ENCODE measurements at regions not wholly inside any gene's neighbourhood (a gene's known extent, or its start where the extent isn't known, plus 50 kb on each side); places are given as distances from the start of the nearest gene placed in this dataset.
"Not testable (repeated sequence)": the region's sequence is repeated elsewhere in the genome, so short reads cannot be mapped to it uniquely, and the experiment has no call there.

GRCh38 chr11:45393826-45394225, 107.7 kb upstream of the SYT13 start:
- TF ChIP-seq CTCF (IDR thresholded peaks at IDR 0.05; ENCODE audit: low read depth, low read length), result no peak
- no peak for DNase-seq (ENCODE audit: extremely low read depth, low read depth)

- TF ChIP-seq CTCF (IDR thresholded peaks at IDR 0.05; ENCODE audit: low read depth, low read length), result no peak
- no peak for DNase-seq (ENCODE audit: extremely low read depth, low read depth)
Measured at GRCh38 chr11:45393334-45393733, 107.2 kb upstream of the SYT13 start.

- DNase-seq (ENCODE audit: extremely low read depth, low read depth), result no peak
- TF ChIP-seq CTCF (IDR thresholded peaks at IDR 0.05; ENCODE audit: low read depth, low read length), result no peak
Measured at GRCh38 chr11:45392591-45393091, 106.5 kb upstream of the SYT13 start.

- no peak for TF ChIP-seq CTCF (IDR thresholded peaks at IDR 0.05; ENCODE audit: low read depth, low read length)
- no peak for DNase-seq (ENCODE audit: extremely low read depth, low read depth)
Measured at GRCh38 chr11:45392154-45392553, 106.0 kb upstream of the SYT13 start.

- TF ChIP-seq CTCF (IDR thresholded peaks at IDR 0.05; ENCODE audit: low read depth, low read length), result no peak
- no peak for DNase-seq (ENCODE audit: extremely low read depth, low read depth)
Measured at GRCh38 chr11:45391168-45391850, 105.2 kb upstream of the SYT13 start.

- TF ChIP-seq CTCF (IDR thresholded peaks at IDR 0.05; ENCODE audit: low read depth, low read length), result no peak
- no peak for DNase-seq (ENCODE audit: extremely low read depth, low read depth)
Measured at GRCh38 chr11:45390407-45390806, 104.3 kb upstream of the SYT13 start.

- no peak for DNase-seq (ENCODE audit: extremely low read depth, low read depth)
- no peak for TF ChIP-seq CTCF (IDR thresholded peaks at IDR 0.05; ENCODE audit: low read depth, low read length)
Measured at GRCh38 chr11:45388472-45388871, 102.3 kb upstream of the SYT13 start.

GRCh38 chr11:45387885-45388284, 101.7 kb upstream of the SYT13 start:
- DNase-seq (ENCODE audit: extremely low read depth, low read depth), result not testable (repeated sequence)
